WTC11 (cell line): ENCODE measurements at regions not wholly inside any gene's neighbourhood (a gene's known extent, or its start where the extent isn't known, plus 50 kb on each side); places are given as distances from the start of the nearest gene placed in this dataset.

Source experiments
- CREB1 ChIP-seq: sonication (generic); formaldehyde crosslinking; IDR thresholded peaks from 2 replicates; pipeline ENCODE4 v1.8.0; 2023; ENCODE audit warnings: mild to moderate bottlenecking, missing genetic modification reagents
- NFYB ChIP-seq: sonication (generic); formaldehyde crosslinking; conservative IDR thresholded peaks from 2 replicates; pipeline ENCODE4 v1.8.0; 2022; ENCODE audit warnings: low read depth, missing genetic modification reagents
- TEAD4 ChIP-seq: sonication (generic); formaldehyde crosslinking; IDR thresholded peaks from 2 replicates; pipeline ENCODE4 v1.8.0; 2022; ENCODE audit warnings: mild to moderate bottlenecking, missing genetic modification reagents
- ZNF263 ChIP-seq: sonication (generic); formaldehyde crosslinking; IDR thresholded peaks from 2 replicates; pipeline ENCODE4 v1.8.1; 2022; ENCODE audit warnings: low read depth, mild to moderate bottlenecking, moderate library complexity, missing genetic modification reagents

GRCh38 chr2:20542746-20543468 lies 96.0 kb downstream of the RHOB start:
- TF ChIP-seq TEAD4 (no peak), ZNF263 (no peak), CREB1 (CRISPR knock-in tag) (no peak), NFYB (no peak)
